H9 (cell line): ENCODE measurements at regions not wholly inside any gene's neighbourhood (a gene's known extent, or its start where the extent isn't known, plus 50 kb on each side); places are given as distances from the start of the nearest gene placed in this dataset.

ENCODE experiments used
- DNase-seq: peaks from one replicate; pipeline ENCODE4 v3.0.0-alpha.2; 2017
- H2AFZ ChIP-seq: one replicate; pipeline ENCODE4 v1.6.1; 2013; ENCODE audit warnings: mild to moderate bottlenecking, low read length, control low read depth, moderate library complexity
- H2AK5ac ChIP-seq: 2 replicates; pipeline ENCODE4 v1.6.1; 2013; ENCODE audit warnings: low read length, control low read depth, mixed read lengths; ENCODE audit not compliant: insufficient read length
- H2BK120ac ChIP-seq: one replicate; pipeline ENCODE4 v1.6.1; 2013; ENCODE audit warnings: low read depth, mild to moderate bottlenecking, low read length, control low read depth, inconsistent platforms; ENCODE audit not compliant: poor library complexity, severe bottlenecking
- H2BK12ac ChIP-seq: 2 replicates; pipeline ENCODE4 v1.6.1; 2013; ENCODE audit warnings: low read length, control low read depth, mixed read lengths, low read depth; ENCODE audit not compliant: insufficient read length
- H2BK15ac ChIP-seq: 2 replicates; pipeline ENCODE4 v1.6.1; 2013; ENCODE audit warnings: low read depth, low read length, control low read depth
- H2BK20ac ChIP-seq: one replicate; pipeline ENCODE4 v1.6.1; 2013; ENCODE audit warnings: low read depth, mild to moderate bottlenecking, low read length, control low read depth, inconsistent platforms; ENCODE audit not compliant: poor library complexity, severe bottlenecking
- H2BK5ac ChIP-seq: 2 replicates; pipeline ENCODE4 v1.6.1; 2013; ENCODE audit warnings: low read length, control low read depth, mixed read lengths; ENCODE audit not compliant: insufficient read length
- H3K14ac ChIP-seq: 2 replicates; pipeline ENCODE4 v1.6.1; 2013; ENCODE audit warnings: low read length, control low read depth; ENCODE audit not compliant: insufficient read depth
- H3K18ac ChIP-seq: 2 replicates; pipeline ENCODE4 v1.6.1; 2013; ENCODE audit warnings: low read depth, mild to moderate bottlenecking, mixed read lengths, low read length, control low read depth; ENCODE audit not compliant: insufficient read length
- H3K23ac ChIP-seq: 2 replicates; pipeline ENCODE4 v1.6.1; 2013; ENCODE audit warnings: low read length, control low read depth, mixed read lengths, low read depth; ENCODE audit not compliant: insufficient read length
- H3K23me2 ChIP-seq: 2 replicates; pipeline ENCODE4 v1.6.1; 2013; ENCODE audit warnings: low read depth, mild to moderate bottlenecking, mixed read lengths, low read length, control low read depth; ENCODE audit not compliant: insufficient read length, poor library complexity, severe bottlenecking
- H3K27ac ChIP-seq: 2 replicates; pipeline ENCODE4 v1.5.1; 2013; ENCODE audit warnings: low read length, control low read depth, mixed read lengths, low read depth; ENCODE audit not compliant: insufficient read length
- H3K27me3 ChIP-seq: 2 replicates; pipeline ENCODE4 v1.6.1; 2013; ENCODE audit warnings: low read length, control low read depth, inconsistent platforms; ENCODE audit not compliant: insufficient read depth
- H3K4ac ChIP-seq: 2 replicates; pipeline ENCODE4 v1.6.1; 2013; ENCODE audit warnings: low read depth, mild to moderate bottlenecking, control low read depth, inconsistent platforms, low read length, moderate library complexity
- H3K4me1 ChIP-seq: 2 replicates; pipeline ENCODE4 v1.6.1; 2013; ENCODE audit warnings: low read length, control low read depth, inconsistent platforms; ENCODE audit not compliant: insufficient read depth
- H3K4me2 ChIP-seq: 2 replicates; pipeline ENCODE4 v1.6.1; 2013; ENCODE audit warnings: low read length, control low read depth, mixed read lengths; ENCODE audit not compliant: insufficient read length, insufficient read depth
- H3K56ac ChIP-seq: 2 replicates; pipeline ENCODE4 v1.6.1; 2013; ENCODE audit warnings: low read depth, mild to moderate bottlenecking, mixed read lengths, low read length, control low read depth; ENCODE audit not compliant: insufficient read length
- H3K79me1 ChIP-seq: 2 replicates; pipeline ENCODE4 v1.6.1; 2013; ENCODE audit warnings: low read depth, mild to moderate bottlenecking, moderate library complexity, low read length, control low read depth, inconsistent platforms; ENCODE audit not compliant: insufficient read depth, poor library complexity, severe bottlenecking
- H3K79me2 ChIP-seq: 2 replicates; pipeline ENCODE4 v1.6.1; 2013; ENCODE audit warnings: low read length, control low read depth, inconsistent platforms; ENCODE audit not compliant: insufficient read depth
- H3K9ac ChIP-seq: 2 replicates; pipeline ENCODE4 v1.6.1; 2013; ENCODE audit warnings: low read length, control low read depth, mixed read lengths; ENCODE audit not compliant: insufficient read length; ENCODE audit errors: extremely low read depth
- H3K9me3 ChIP-seq: one replicate; pipeline ENCODE4 v1.6.1; 2013; ENCODE audit warnings: low read depth, low read length, inconsistent platforms; ENCODE audit not compliant: control insufficient read depth
- H3T11ph ChIP-seq: one replicate; pipeline ENCODE4 v1.6.1; 2013; ENCODE audit warnings: mild to moderate bottlenecking, low read length, control low read depth, inconsistent platforms
- H4K20me1 ChIP-seq: one replicate; pipeline ENCODE4 v1.6.1; 2013; ENCODE audit not compliant: control insufficient read depth, insufficient read length, insufficient read depth
- H4K5ac ChIP-seq: 2 replicates; pipeline ENCODE4 v1.6.1; 2013; ENCODE audit warnings: low read depth, mild to moderate bottlenecking, mixed read lengths, low read length, control low read depth; ENCODE audit not compliant: insufficient read length
- H4K8ac ChIP-seq: replicated peaks from 2 replicates; pipeline ENCODE4 v1.6.1; 2013; ENCODE audit warnings: low read length, control low read depth, mixed read lengths, low read depth; ENCODE audit not compliant: insufficient read length
- H4K91ac ChIP-seq: 2 replicates; pipeline ENCODE4 v1.6.1; 2013; ENCODE audit warnings: low read depth, mild to moderate bottlenecking, moderate library complexity, mixed read lengths, low read length, control low read depth; ENCODE audit not compliant: insufficient read length
- H3K27ac Mint-ChIP-seq, 3 experiments: 2 replicates in 2 of 3; 3 replicates in 1 of 3; pipeline ENCODE4 v1.8.0; 2020 to 2021; ENCODE audit warnings: mixed read lengths in 3 of 3, mild to moderate bottlenecking in 1 of 3, moderate library complexity in 1 of 3
- H3K27me3 Mint-ChIP-seq: 2 replicates; pipeline ENCODE4 v1.8.0; 2021; ENCODE audit warnings: low read depth, mild to moderate bottlenecking, moderate library complexity, mixed read lengths
- H3K36me3 Mint-ChIP-seq, 3 experiments: 2 replicates in 2 of 3; 3 replicates in 1 of 3; pipeline ENCODE4 v1.8.0; 2020 to 2021; ENCODE audit warnings: low read depth in 3 of 3, mixed read lengths in 3 of 3; ENCODE audit not compliant: insufficient read depth in 1 of 3
- H3K4me1 Mint-ChIP-seq, 2 experiments: 2 replicates each; pipeline ENCODE4 v1.8.0; 2020; ENCODE audit warnings: mixed read lengths in 2 of 2
- H3K4me3 Mint-ChIP-seq, 2 experiments: 2 replicates in 1 of 2; 3 replicates in 1 of 2; pipeline ENCODE4 v1.8.0; 2020 to 2021; ENCODE audit warnings: mild to moderate bottlenecking in 2 of 2, mixed read lengths in 2 of 2, moderate library complexity in 1 of 2
- H3K9me3 Mint-ChIP-seq, 2 experiments: 2 replicates in 1 of 2; 3 replicates in 1 of 2; pipeline ENCODE4 v1.8.0; 2020; ENCODE audit warnings: mild to moderate bottlenecking in 2 of 2, mixed read lengths in 2 of 2, moderate library complexity in 1 of 2
- CTCF ChIP-seq: fragments of 200-600 bp; sonication (generic); conservative IDR thresholded peaks from 3 replicates; pipeline ENCODE4 v1.8.0; 2021; ENCODE audit warnings: antibody characterized with exemption, mild to moderate bottlenecking
- WGBS: extraction: QIAGEN DNeasy Blood & Tissue Kit; methylation state at CpG from one replicate; pipeline ENCODE4 v1.1.7; 2013; ENCODE audit warnings: missing lambda C conversion rate, low lambda C conversion rate, mixed read lengths; ENCODE audit not compliant: insufficient read length; ENCODE audit errors: extremely low coverage; 5-methylcytosine and 5-hydroxymethylcytosine counted together

GRCh38 chr10:31126593-31126992 is 94.9 kb upstream of the ZNF438 start:
- peaks cover 5 to 12% of the 10 kb centered on the region in 2 experiments for H3K4me1 Mint-ChIP-seq
- no peak overlapping the region for H2BK5ac ChIP-seq

More at GRCh38 chr10:31126593-31126992, 94.9 kb upstream of the ZNF438 start:
- no peaks in the 10 kb centered on the region for H3K9me3 ChIP-seq
- H3K36me3 Mint-ChIP-seq: no peaks in the 10 kb centered on the region; a peak in 1 of 7 replicates
- H2AK5ac ChIP-seq: no peak overlapping the region
- H3K79me1 ChIP-seq: no peaks in the 10 kb centered on the region
- H3K4me2 ChIP-seq: no peak overlapping the region
- no peak overlapping the region for H3K23ac ChIP-seq
- H4K5ac ChIP-seq: no peak overlapping the region
- no peak overlapping the region for H3K18ac ChIP-seq
- H3K27me3 Mint-ChIP-seq: peaks cover 8% of the 10 kb centered on the region
- no peak for DNase-seq
- H3K14ac ChIP-seq: no peak overlapping the region
- no peak overlapping the region for H3K4ac ChIP-seq
- no peaks in the 10 kb centered on the region for H3K27me3 ChIP-seq
- no peak for TF ChIP-seq CTCF
- H3K4me1 ChIP-seq: no peaks in the 10 kb centered on the region
- H4K20me1 ChIP-seq: no peaks in the 10 kb centered on the region
- no peak overlapping the region for H4K91ac ChIP-seq
- peaks cover 0 to 2% of the 10 kb centered on the region in 2 experiments; a peak in 1 of 5 replicates for H3K9me3 Mint-ChIP-seq
- no peaks in the 10 kb centered on the region for H3K79me2 ChIP-seq
- H3K27ac ChIP-seq: no peak overlapping the region
- WGBS: no CpG with 5 or more reads among the region's 2 CpGs
- H3K56ac ChIP-seq: no peak overlapping the region
- H2BK12ac ChIP-seq: no peak overlapping the region
- no peak overlapping the region for H2AFZ ChIP-seq
- no peak overlapping the region for H3K4me3 Mint-ChIP-seq
- no peak overlapping the region for H2BK120ac ChIP-seq
- H2BK15ac ChIP-seq: no peak overlapping the region
- H3K23me2 ChIP-seq: no peaks in the 10 kb centered on the region
- H3K27ac Mint-ChIP-seq: no peak overlapping the region
- no peak overlapping the region for H3K9ac ChIP-seq
- no peak overlapping the region for H3T11ph ChIP-seq
- H2BK20ac ChIP-seq: no peak overlapping the region
- no peak overlapping the region for H4K8ac ChIP-seq
